GM18511 (cell line): ENCODE measurements at regions not wholly inside any gene's neighbourhood (a gene's known extent, or its start where the extent isn't known, plus 50 kb on each side); places are given as distances from the start of the nearest gene placed in this dataset.
A peak's percentile ranks its signal among the peaks of the same experiment; 100 is the strongest.
"Not testable (repeated sequence)": the region's sequence is repeated elsewhere in the genome, so short reads cannot be mapped to it uniquely, and the experiment has no call there.

Experiments
- ATAC-seq: cut with Tn5 transposase; IDR thresholded peaks from one replicate; pipeline ENCODE4 v1.9.1; 2021; ENCODE audit warnings: mild to moderate bottlenecking, moderate library complexity; ENCODE audit not compliant: unreplicated experiment

GRCh38 chr6:134386482-134386881 is 68.6 kb upstream of the SGK1 start:
- not testable (repeated sequence) for ATAC-seq

- no peak for ATAC-seq
Observed at GRCh38 chr6:134381959-134382358, 64.0 kb upstream of the SGK1 start.

GRCh38 chr6:134379599-134379998 is 61.7 kb upstream of the SGK1 start:
- peak; percentile 12 for ATAC-seq

- peak; percentile 93 for ATAC-seq
Observed at GRCh38 chr6:134379076-134379475, 61.2 kb upstream of the SGK1 start.

- no peak for ATAC-seq
Observed at GRCh38 chr6:134378426-134378825, 60.5 kb upstream of the SGK1 start.

- ATAC-seq, result no peak
Observed at GRCh38 chr6:134376785-134377184, 58.9 kb upstream of the SGK1 start.

GRCh38 chr6:134375220-134375580 is 57.3 kb upstream of the SGK1 start:
- ATAC-seq, result no peak

GRCh38 chr6:134374491-134375219 is 56.7 kb upstream of the SGK1 start:
- ATAC-seq, result no peak

GRCh38 chr6:134373993-134374392 is 56.1 kb upstream of the SGK1 start:
- no peak for ATAC-seq

- ATAC-seq, result peak; percentile 92
Observed at GRCh38 chr6:134373282-134373922, 55.5 kb upstream of the SGK1 start.

GRCh38 chr6:134372603-134373281 is 54.8 kb upstream of the SGK1 start:
- ATAC-seq, result peak; percentile 49

- no peak for ATAC-seq
Observed at GRCh38 chr6:134368670-134369069, 50.8 kb upstream of the SGK1 start.
